ENCODE measurements at regions not wholly inside any gene's neighbourhood (a gene's known extent, or its start where the extent isn't known, plus 50 kb on each side); places are given as distances from the start of the nearest gene placed in this dataset.

- WGBS, 2 donors: 89 to 96% methylated on average over 2 of the region's 2 CpGs
- no peak for TF ChIP-seq CTCF (IDR thresholded peaks at IDR 0.05)
Observed at GRCh38 chr2:43003702-43004101, 211.3 kb upstream of the HAAO start.

DNA sequence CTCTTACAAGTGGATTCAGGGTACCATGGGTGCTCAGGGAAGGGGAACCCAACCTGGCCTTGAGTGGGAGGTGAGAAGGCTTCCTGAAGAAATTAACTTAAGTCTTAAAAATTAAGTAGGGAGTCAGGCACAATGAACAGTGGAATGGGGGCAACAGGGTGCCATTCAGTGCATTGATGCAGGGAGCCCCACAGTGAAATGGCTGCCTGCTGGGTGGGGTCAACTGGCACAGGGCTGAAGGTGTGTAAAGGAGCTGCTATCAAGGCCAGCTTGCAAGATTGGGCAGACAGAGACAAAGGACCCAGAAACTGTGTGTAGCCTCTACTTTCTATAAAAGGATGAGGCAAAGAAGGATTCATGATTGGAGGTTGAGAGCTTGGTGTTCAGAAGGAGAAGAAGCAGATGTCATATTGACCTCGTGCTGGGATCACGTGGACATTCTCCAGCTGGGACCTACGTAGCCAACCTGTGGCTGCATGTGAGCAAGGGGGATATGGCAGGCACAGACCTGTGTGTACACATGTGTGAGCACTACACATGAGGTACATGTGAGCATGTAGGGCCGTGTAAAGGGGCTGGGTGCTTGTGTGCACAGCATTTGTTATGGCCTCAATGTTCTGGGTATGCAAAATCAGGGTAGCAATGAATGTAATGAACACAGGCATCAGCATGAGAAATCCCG, 209.5 kb upstream of the HAAO start:
- no peak for TF ChIP-seq CTCF (IDR thresholded peaks at IDR 0.05)
- Histone ChIP-seq H3K4me1 (peaks cover 10 to 27% (median 26%) of the 10 kb centered on the region in 3 donors), H3K27ac (no peak overlapping the region), H3K9me3 (no peaks in the 10 kb centered on the region), H3K36me3 (no peaks in the 10 kb centered on the region), H3K27me3 (no peaks in the 10 kb centered on the region), H3K4me3 (no peak overlapping the region)
- DNase-seq (peak in 2 of 6 donors; percentile 5 to 12), ATAC-seq (no peak), FAIRE-seq (no peak)
- WGBS, 2 donors: 77 to 85% methylated on average over 5 of the region's 5 CpGs
- intact Hi-C loops (cut with DNase I): no loop called here

More at GRCh38 chr2:43003702-43004101, 211.3 kb upstream of the HAAO start:
- Histone ChIP-seq H3K9me3 (no peaks in the 10 kb centered on the region), H3K27me3 (no peaks in the 10 kb centered on the region), H3K27ac (peak overlapping the region in 2 of 4 donors; percentile 84 to 87), H3K36me3 (no peaks in the 10 kb centered on the region), H3K4me1 (peaks cover 10 to 27% (median 26%) of the 10 kb centered on the region in 3 donors), H3K4me3 (no peak overlapping the region)
- no peak for ATAC-seq
- DNase-seq: peak in 2 of 6 donors; percentile 6 to 15
- intact Hi-C loops (cut with DNase I): no loop called here
- no peak for FAIRE-seq

DNA sequence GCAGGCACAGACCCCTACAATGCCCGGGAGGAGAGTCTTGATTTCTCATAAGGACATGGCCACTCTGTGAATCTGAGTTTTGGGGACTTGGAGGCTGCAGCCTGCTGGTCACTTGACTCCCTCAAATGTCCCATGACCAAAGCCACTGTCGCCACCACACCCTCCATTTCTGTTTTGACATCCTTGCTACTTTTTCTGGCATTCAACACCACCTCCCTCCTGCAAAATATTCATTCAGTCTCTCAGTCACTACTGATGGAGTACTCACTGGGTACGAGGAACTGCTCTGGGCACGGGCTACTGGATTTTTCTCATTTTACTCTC, 208.6 kb upstream of the HAAO start:
- intact Hi-C loops (cut with DNase I): no loop called here
- no peak overlapping the region for H3K4me3 ChIP-seq
- H3K27me3 ChIP-seq: no peaks in the 10 kb centered on the region
- WGBS, 2 donors: 99% methylated on average over 4 of the region's 4 CpGs
- ATAC-seq (no peak), FAIRE-seq (no peak), DNase-seq (no peak)
- H3K4me1 ChIP-seq: peaks cover 10 to 26% (median 23%) of the 10 kb centered on the region in 3 donors
- TF ChIP-seq CTCF (IDR thresholded peaks at IDR 0.05): no peak
- H3K36me3 ChIP-seq: no peaks in the 10 kb centered on the region
- H3K9me3 ChIP-seq: no peaks in the 10 kb centered on the region
- H3K27ac ChIP-seq: peak overlapping the region in 1 of 4 donors; percentile 3

DNA sequence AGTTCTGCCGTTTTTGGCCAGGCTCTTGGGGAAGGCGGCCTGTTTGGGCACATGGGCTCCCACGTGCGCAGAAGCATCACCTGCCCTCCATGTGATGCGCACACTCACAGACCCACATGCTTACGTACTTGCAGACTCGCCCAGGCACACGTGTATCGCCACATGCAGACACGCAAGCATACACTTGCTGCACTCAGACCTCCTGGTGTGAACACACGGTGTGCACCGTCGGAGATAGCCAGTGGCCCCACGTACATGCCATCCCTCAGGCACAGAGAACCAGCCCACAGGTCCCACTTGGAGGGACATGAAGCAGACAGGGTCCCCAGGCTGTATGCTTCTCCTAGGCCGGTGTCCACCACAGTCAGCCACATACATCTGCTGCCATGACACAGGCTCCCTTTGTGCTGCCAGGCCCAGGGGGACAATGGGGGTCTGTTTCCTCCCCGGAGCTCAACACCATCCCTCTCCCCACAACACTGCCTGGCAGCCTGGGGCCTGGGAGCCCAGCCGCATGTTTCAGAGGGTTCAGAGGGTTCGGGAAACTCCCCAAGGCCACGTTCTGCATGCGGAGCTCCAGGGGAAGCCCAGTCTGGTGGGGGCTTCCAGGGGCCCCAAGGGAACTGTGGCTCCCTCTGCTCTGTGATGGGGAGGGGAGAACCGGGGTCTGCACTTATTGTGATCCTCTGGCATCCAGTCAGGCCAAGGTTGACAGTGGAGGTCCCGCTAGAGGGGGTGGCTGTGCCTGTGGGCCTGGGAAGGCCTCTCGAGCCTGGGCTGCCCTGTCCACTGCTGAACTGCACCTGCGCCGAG, 208.1 kb upstream of the HAAO start:
- WGBS, 2 donors: 76 to 78% methylated on average over 24 of the region's 25 CpGs
- no peak for FAIRE-seq

More for the DNA sequence above, 208.1 kb upstream of the HAAO start:
- no peak for TF ChIP-seq CTCF (IDR thresholded peaks at IDR 0.05)
- Histone ChIP-seq H3K27me3 (no peaks in the 10 kb centered on the region), H3K36me3 (no peaks in the 10 kb centered on the region), H3K9me3 (no peaks in the 10 kb centered on the region), H3K4me1 (peaks cover 10 to 23% (median 20%) of the 10 kb centered on the region in 3 donors), H3K27ac (peak overlapping the region in 2 of 4 donors; percentile 3 to 19), H3K4me3 (no peak overlapping the region)
- ATAC-seq (peak in 2 of 4 donors; percentile 16 to 22), DNase-seq (peak in 2 of 6 donors; percentile 12 to 24)
- intact Hi-C loops (cut with DNase I): no loop called here

Data from pancreas (tissue), 10 donors.